Nephron progenitor cell (in vitro differentiated cells): ENCODE measurements at regions not wholly inside any gene's neighbourhood (a gene's known extent, or its start where the extent isn't known, plus 50 kb on each side); places are given as distances from the start of the nearest gene placed in this dataset.

ENCODE experiments used
- DNase-seq: peaks from one replicate; pipeline ENCODE4 v3.0.0; 2021
- H3K27ac Mint-ChIP-seq: 2 replicates; pipeline ENCODE4 v1.8.0; 2021; ENCODE audit warnings: mild to moderate bottlenecking, moderate library complexity, mixed read lengths
- H3K27me3 Mint-ChIP-seq: 2 replicates; pipeline ENCODE4 v1.8.0; 2021; ENCODE audit warnings: mild to moderate bottlenecking, low read depth, mixed read lengths; ENCODE audit not compliant: poor library complexity
- H3K36me3 Mint-ChIP-seq: 2 replicates; pipeline ENCODE4 v1.8.0; 2021; ENCODE audit warnings: low read depth, mixed read lengths
- H3K4me1 Mint-ChIP-seq: 2 replicates; pipeline ENCODE4 v1.8.0; 2021; ENCODE audit warnings: mixed read lengths
- H3K4me3 Mint-ChIP-seq: 2 replicates; pipeline ENCODE4 v1.8.0; 2021; ENCODE audit warnings: mild to moderate bottlenecking, moderate library complexity, mixed read lengths
- H3K9me3 Mint-ChIP-seq: 2 replicates; pipeline ENCODE4 v1.8.0; 2021; ENCODE audit warnings: mild to moderate bottlenecking, moderate library complexity, mixed read lengths
- CTCF ChIP-seq: fragments of 200-600 bp; sonication (generic); IDR thresholded peaks from 2 replicates; pipeline ENCODE4 v1.5.0; 2021; ENCODE audit warnings: antibody characterized with exemption

DNA sequence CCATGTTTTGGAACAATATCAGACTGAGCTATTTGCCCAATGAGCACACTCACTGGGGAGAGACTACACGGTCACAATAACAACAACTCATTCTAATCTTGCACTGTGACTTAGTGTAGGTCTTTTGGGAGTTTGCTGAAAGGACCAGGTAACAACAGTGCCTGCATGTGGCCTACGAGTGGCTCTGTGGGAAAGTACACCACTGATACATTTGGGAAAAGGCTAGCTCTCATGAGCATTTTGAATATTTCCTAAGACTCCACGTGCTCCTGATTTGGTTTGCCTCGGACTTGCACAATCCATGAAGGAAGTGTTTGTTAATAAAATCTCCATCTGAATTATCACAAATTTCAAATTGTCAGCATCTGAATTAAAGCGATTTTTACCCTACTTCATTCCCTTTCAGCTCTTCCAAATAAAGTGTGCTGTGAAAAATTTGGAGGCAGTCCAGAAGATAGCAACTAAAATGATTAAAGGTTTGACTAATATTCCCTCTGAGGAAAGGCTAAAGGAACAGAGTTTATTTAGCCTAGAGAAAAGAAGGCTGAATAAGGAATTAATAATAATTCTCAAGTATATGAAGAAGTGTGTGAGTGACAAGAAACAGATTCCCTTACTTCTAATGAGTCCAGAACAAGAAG is 406.4 kb downstream of the PPARGC1A start:
- DNase-seq, result no peak
- TF ChIP-seq CTCF, result no peak
- Mint-ChIP-seq H3K36me3 (no peaks in the 10 kb centered on the region), H3K27ac (no peak overlapping the region), H3K4me3 (no peak overlapping the region), H3K9me3 (no peaks in the 10 kb centered on the region), H3K4me1 (peaks cover 12% of the 10 kb centered on the region), H3K27me3 (no peaks in the 10 kb centered on the region)

- TF ChIP-seq CTCF, result no peak
- peaks cover 12% of the 10 kb centered on the region for H3K4me1 Mint-ChIP-seq
Measured at GRCh38 chr4:23481566-23481965, 408.3 kb downstream of the PPARGC1A start.

DNA sequence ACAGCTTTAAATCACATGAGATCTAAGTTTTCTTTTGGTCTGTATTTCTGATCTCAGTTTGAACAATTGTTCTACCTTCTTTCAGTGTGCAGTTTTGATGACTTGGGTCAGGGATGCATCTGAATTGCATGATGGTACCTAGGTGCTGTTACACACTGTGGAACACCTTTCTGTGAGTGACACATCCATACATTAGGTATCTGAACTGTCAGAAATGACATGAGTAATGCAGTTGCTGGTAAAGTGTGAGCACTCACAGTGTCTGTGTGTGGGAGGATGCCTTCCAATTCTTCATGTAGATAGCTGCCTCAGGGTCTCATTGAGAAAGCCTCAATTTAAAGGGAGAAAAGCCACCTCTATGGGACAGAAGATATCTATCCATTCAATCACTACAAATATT is 411.9 kb downstream of the PPARGC1A start:
- DNase-seq, result no peak
- Mint-ChIP-seq H3K4me1 (no peaks in the 10 kb centered on the region), H3K9me3 (no peaks in the 10 kb centered on the region), H3K4me3 (no peak overlapping the region), H3K36me3 (no peaks in the 10 kb centered on the region), H3K27ac (no peak overlapping the region), H3K27me3 (no peaks in the 10 kb centered on the region)
- no peak for TF ChIP-seq CTCF

More at GRCh38 chr4:23481566-23481965, 408.3 kb downstream of the PPARGC1A start:
- Mint-ChIP-seq H3K27ac (no peak overlapping the region), H3K4me3 (no peak overlapping the region), H3K27me3 (no peaks in the 10 kb centered on the region), H3K36me3 (no peaks in the 10 kb centered on the region), H3K9me3 (no peaks in the 10 kb centered on the region)
- no peak for DNase-seq

- Mint-ChIP-seq H3K9me3 (peaks cover 11% of the 10 kb centered on the region), H3K4me3 (no peak overlapping the region), H3K4me1 (no peaks in the 10 kb centered on the region), H3K36me3 (peaks cover 5% of the 10 kb centered on the region), H3K27ac (no peak overlapping the region), H3K27me3 (no peaks in the 10 kb centered on the region)
- no peak for TF ChIP-seq CTCF
- DNase-seq, result no peak
Measured at GRCh38 chr4:23476515-23477090, 413.2 kb downstream of the PPARGC1A start.

GRCh38 chr4:23463071-23463470 is 426.8 kb downstream of the PPARGC1A start:
- H3K9me3 Mint-ChIP-seq, result peaks cover 13% of the 10 kb centered on the region
- H3K27me3 Mint-ChIP-seq, result no peaks in the 10 kb centered on the region
- DNase-seq, result no peak
- H3K4me3 Mint-ChIP-seq, result no peak overlapping the region
- no peak overlapping the region for H3K27ac Mint-ChIP-seq
- no peak for TF ChIP-seq CTCF
- peaks cover under 1% of the 10 kb centered on the region for H3K36me3 Mint-ChIP-seq
- no peaks in the 10 kb centered on the region for H3K4me1 Mint-ChIP-seq

GRCh38 chr4:23458054-23458453 is 431.8 kb downstream of the PPARGC1A start:
- no peak overlapping the region for H3K27ac Mint-ChIP-seq
- H3K4me3 Mint-ChIP-seq, result no peak overlapping the region
- no peak for TF ChIP-seq CTCF
- peaks cover 11% of the 10 kb centered on the region for H3K4me1 Mint-ChIP-seq
- H3K27me3 Mint-ChIP-seq, result no peaks in the 10 kb centered on the region
- H3K9me3 Mint-ChIP-seq, result no peaks in the 10 kb centered on the region
- H3K36me3 Mint-ChIP-seq, result no peaks in the 10 kb centered on the region
- no peak for DNase-seq
